ENCODE measurements at regions not wholly inside any gene's neighbourhood (a gene's known extent, or its start where the extent isn't known, plus 50 kb on each side); places are given as distances from the start of the nearest gene placed in this dataset.

GRCh38 chr13:77406644-77407440 lies 79.9 kb upstream of the MYCBP2 start:
- no peaks in the 10 kb centered on the region for H3K36me3 ChIP-seq (ENCODE audit: control insufficient read depth in 1 of 2, insufficient read depth in 2 of 2, low read length in 2 of 2)
- H3K27ac ChIP-seq (ENCODE audit: low read depth, low read length): no peak overlapping the region
- ChIA-PET CTCF (no interaction called here), RAD21 (ENCODE audit: low non-redundant PET in 1 of 2, low total read pairs in 2 of 2, uncharacterized antibody in 2 of 2, unreplicated experiment in 2 of 2) (interaction anchor here (0.6 to 0.7 kb wide), 2 partner anchors 20 to 64 kb away, joined by 3 read pairs; no protein-coding TSS in a partner anchor), POLR2A (no interaction called here)
- H3K27me3 ChIP-seq (ENCODE audit: insufficient read depth, low read length): no peaks in the 10 kb centered on the region
- H3K79me2 ChIP-seq (ENCODE audit: insufficient read depth, low read length): no peaks in the 10 kb centered on the region
- no peak overlapping the region for H3K9ac ChIP-seq (ENCODE audit: low read length)
- no peaks in the 10 kb centered on the region for H3K4me1 ChIP-seq (ENCODE audit: control insufficient read depth in 1 of 2, insufficient read depth in 2 of 2, low read length in 2 of 2)
- DNase-seq (ENCODE audit: low read depth, low spot score) (no peak), ATAC-seq (no peak)
- intact Hi-C loops (cut with micrococcal nuclease): no loop called here
- H3K9me3 ChIP-seq (ENCODE audit: control insufficient read depth in 1 of 2, insufficient read depth in 1 of 2, low read depth in 1 of 2, low read length in 2 of 2): no peaks in the 10 kb centered on the region
- H3K4me2 ChIP-seq (ENCODE audit: low read length): no peak overlapping the region
- no peaks in the 10 kb centered on the region for H3K9me2 ChIP-seq (ENCODE audit: insufficient read depth)
- no peak overlapping the region for H2AFZ ChIP-seq (ENCODE audit: low read depth, low read length, poor library complexity, severe bottlenecking)
- BruUV-seq (replicated peaks): no TSS peak
- no peaks in the 10 kb centered on the region for H4K20me1 ChIP-seq (ENCODE audit: insufficient read depth)
- no peak for TF ChIP-seq CTCF (IDR thresholded peaks at IDR 0.05 in 2 of 3, conservative IDR thresholded peaks at IDR 0.05 in 1 of 3; ENCODE audit: borderline replicate concordance in 1 of 3, insufficient read depth in 1 of 3, low read depth in 2 of 3, low read length in 2 of 3)
- no peak for TF ChIP-seq ZNF274 (IDR thresholded peaks at IDR 0.05; ENCODE audit: low read depth, low read length)
- no peak for TF ChIP-seq ZBTB33 (IDR thresholded peaks at IDR 0.05; ENCODE audit: extremely low read depth, insufficient replicate concordance, low read length)
- TF ChIP-seq POLR2AphosphoS5 (IDR thresholded peaks at IDR 0.05; ENCODE audit: low read depth, low read length): no peak
- TF ChIP-seq ATF3 (IDR thresholded peaks at IDR 0.05): no peak
- no peak for TF ChIP-seq ELF1 (IDR thresholded peaks at IDR 0.05; ENCODE audit: borderline replicate concordance, low read depth)
- no peak for TF ChIP-seq SRF (IDR thresholded peaks at IDR 0.05; ENCODE audit: low read depth)
- TF ChIP-seq REST (IDR thresholded peaks at IDR 0.05; ENCODE audit: low read depth): no peak
- TF ChIP-seq YY1 (IDR thresholded peaks at IDR 0.05; ENCODE audit: extremely low read depth, insufficient replicate concordance, low read depth, low read length): no peak
- TF ChIP-seq TCF7L2 (IDR thresholded peaks at IDR 0.05; ENCODE audit: borderline replicate concordance, extremely low read depth, insufficient read depth, insufficient read length): no peak
- TF ChIP-seq EZH2 (IDR thresholded peaks at IDR 0.05): no peak
- TF ChIP-seq CBX3 (IDR thresholded peaks at IDR 0.05; ENCODE audit: low read depth): no peak
- no peak for TF ChIP-seq EGR1 (IDR thresholded peaks at IDR 0.05; ENCODE audit: low read depth)
- TF ChIP-seq CEBPB (IDR thresholded peaks at IDR 0.05; ENCODE audit: low read depth): no peak
- no peak overlapping the region for H3K4me3 ChIP-seq (replicated peaks in 1 of 2; ENCODE audit: low read depth in 1 of 2, low read length in 2 of 2)
